NCI-H748 (cell line): ENCODE measurements at regions not wholly inside any gene's neighbourhood (a gene's known extent, or its start where the extent isn't known, plus 50 kb on each side); places are given as distances from the start of the nearest gene placed in this dataset.
"Not testable (repeated sequence)": the region's sequence is repeated elsewhere in the genome, so short reads cannot be mapped to it uniquely, and the experiment has no call there.

ENCODE experiments used
- DNase-seq: peaks from one replicate; lab custom pipeline; 2025; ENCODE audit not compliant: unreplicated experiment; lab: John Stamatoyannopoulos, UW

DNA sequence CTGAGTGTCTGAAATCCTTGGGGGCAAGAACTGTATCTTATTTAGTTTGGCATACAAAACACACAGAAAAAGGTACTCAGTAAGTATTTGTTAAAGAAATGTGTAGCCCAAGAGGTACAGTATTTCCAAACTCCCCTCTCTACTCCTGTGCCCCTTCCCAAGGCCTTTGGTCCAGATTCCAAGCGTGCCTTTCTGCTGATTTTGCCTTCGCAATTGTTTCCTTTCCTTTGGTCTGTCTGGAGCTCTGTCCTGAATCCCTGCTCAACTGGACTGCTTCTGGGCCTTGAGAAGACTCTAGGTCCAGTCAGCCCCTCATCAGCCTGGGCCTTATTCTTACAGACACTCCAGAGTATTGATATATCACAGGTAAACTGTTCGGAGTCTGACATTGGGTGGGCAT is 122.2 kb upstream of the SYNCRIP start:
- no peak for DNase-seq

GRCh38 chr6:85756982-85757381 is 114.3 kb upstream of the SYNCRIP start:
- DNase-seq: peak; percentile 28

- DNase-seq: no peak
Observed at GRCh38 chr6:85754894-85755293, 112.2 kb upstream of the SYNCRIP start.

- no peak for DNase-seq
Observed at GRCh38 chr6:85752602-85753001, 109.9 kb upstream of the SYNCRIP start.

DNA sequence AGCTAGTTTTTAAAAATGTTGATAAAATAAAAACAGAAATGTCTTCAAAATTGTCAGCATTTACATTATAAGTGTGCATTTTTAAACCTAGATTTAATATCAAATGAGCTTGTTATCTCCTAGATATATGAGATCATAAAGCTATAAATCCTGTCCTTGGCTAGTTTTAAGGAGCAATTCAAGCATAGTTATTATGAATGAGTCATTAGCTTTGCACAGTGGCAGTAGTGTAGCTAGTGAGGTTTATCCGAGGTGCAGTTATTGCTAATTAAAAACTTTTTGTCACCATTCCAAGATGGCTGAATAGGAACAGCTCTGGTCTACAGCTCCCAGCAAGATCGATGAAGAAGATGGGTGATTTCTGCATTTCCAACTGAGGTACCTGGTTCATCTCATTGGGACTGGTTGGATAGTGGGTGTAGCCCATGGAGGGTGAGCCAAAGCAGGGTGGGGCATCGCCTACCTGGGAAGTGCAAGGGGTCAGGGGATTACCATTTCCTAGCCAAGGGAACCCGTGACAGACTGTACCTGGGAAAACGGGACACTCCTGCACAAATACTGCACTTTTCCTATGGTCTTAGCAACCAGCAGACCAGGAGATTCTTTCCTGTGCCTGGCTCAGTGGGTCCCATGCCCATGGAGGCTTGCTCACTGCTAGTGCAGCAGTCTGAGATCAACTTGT is 108.8 kb upstream of the SYNCRIP start:
- no peak for DNase-seq

DNA sequence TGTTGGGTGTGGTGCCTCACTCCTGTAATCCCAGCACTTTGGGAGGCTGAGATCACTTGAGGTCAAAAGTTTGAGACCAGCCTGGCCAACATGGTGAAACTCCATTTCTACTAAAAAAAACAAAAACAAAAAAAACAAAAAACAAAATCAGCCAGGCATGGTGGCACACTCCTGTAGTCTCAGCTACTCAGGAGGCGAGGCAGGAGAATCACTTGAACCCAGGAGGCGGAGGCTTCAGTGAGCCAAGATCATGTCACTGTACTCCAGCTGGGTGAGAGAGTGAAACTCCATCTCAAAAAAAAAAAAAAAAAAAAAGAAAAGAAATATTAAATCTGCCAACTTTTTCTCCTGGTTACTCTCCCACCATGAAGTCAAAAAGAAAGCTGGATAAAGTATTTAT is 107.5 kb upstream of the SYNCRIP start:
- not testable (repeated sequence) for DNase-seq

DNA sequence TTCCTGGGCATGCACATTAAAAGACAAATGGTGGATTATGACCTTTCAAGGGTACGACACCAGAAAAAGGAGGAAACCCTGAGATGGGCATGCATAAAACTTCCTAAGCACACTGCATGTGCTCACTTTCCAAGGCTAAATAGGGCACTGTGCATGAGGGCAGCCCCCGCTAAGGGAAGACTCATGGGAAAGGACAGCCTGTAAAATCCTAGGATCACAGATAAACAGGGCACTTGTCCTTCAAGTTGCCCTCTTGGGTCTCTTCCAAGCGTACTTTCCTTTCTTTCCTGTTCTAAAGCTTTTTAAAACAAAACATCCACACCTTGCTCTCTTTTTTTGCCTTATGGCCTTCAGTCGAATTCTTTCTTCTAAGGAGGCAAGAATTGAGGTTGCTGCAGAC is 106.5 kb upstream of the SYNCRIP start:
- no peak for DNase-seq

DNA sequence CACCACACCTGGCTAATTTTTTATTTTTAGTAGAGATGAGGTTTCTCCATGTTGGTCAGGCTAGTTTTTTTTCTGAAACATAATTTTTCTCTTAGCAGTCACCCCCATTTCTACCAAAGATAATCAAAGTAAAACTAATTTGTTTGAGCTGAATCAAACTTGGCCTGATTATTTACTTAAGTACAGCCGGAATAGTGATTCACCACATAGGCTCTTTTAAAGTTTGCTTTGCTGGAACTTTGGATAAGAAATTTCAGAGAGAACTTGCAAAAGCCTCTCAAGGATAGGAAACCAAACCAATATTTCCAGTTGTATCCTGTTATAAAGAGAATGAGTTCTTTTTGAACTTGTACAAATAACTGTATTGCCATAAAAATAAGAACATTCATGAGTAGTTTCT is 105.0 kb upstream of the SYNCRIP start:
- no peak for DNase-seq

DNA sequence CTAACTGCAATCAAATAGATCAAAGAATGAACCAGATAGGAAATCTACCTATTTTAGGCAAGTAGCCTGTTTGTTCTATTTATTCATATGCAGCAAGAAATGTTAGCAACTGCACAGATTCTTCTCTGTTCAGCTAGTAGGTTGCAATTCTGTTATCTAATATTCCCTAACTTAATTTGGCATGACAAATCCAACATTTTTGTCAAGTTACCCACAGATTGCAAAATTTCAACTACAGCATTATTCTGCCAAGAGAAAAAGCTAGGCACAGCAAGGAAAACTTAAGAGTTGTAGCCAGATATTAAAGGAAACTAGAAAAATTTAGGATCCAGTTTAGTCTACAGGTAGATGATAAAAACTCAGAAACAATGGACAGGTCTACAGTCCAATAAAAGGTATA is 104.4 kb upstream of the SYNCRIP start:
- DNase-seq: no peak

DNA sequence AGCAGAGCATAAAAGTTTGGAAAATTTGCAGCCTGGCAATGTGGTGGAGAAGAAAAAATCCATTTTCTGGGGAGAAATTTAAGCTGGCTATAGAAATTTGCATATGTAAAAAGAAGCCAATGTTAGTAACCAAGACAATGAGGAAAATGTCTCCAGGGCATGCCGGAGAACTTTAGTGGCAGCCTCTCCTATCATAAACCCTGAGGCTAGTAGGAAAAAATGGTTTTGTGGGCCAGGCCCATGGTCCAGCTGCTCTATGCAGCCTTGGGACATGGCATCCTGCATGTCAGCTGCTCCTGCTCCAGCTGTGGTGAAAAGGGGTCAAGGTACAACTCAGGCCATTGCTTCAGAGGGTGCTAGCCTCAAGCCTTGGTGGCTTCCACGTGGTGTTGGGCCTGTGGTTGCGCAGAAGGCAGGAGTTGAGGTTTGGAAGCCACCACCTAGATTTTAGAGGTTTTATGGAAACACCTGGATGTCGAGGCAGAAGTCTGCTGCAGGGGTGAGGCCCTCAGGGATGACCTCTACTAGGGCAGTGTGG is 101.8 kb upstream of the SYNCRIP start:
- DNase-seq: no peak

- peak; percentile 5 for DNase-seq
Observed at GRCh38 chr6:85726206-85726605, 83.5 kb upstream of the SYNCRIP start.

DNA sequence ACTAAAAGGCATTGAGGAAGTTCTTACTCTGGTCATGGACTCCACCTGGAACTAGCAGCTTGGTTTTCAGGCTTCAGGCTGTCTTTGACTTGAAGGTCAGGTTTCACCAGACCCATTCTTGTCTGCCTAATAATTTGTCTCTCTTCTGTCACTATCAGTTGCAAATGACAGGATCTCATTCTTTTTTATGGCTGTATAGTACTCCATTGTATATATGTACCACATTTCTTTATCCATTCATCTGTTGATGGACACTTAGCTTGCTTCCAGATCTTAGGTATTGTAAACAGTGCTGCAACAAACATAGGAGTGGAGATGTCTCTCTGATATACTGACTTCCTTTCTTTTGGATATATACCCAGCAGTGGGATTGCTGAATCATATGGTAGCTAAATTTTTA is 73.1 kb upstream of the SYNCRIP start:
- no peak for DNase-seq

DNA sequence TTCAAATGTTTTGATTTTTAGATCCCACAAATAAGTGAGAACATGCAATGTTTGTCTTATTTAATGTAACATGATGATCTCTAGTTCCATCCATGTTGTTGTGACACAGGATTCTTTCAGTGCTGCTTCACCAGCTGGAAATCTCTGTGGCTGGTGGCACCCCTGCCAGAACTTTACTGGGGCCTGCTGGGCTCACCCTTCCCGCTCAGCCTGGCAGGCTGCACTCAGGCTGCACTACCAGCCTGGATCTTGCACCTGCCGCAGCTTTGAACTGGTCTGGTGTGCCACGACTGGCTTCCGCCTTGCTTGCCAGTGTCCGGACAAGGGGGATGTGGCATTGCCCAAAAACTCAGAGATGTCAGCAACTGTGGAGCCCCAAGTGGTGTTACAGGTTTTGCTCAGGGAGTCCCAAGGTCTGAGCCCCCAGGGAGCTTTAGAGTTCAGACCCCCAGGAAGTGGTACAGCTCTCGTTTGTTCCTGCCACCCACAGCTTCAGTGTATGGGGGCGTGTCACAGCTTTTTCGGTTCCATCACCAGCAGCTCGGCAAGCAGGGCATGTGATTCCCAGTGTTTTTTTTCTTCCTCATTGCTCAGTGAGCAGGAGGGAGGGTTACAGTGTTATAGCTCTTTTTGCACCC is 72.3 kb upstream of the SYNCRIP start:
- DNase-seq: no peak

- DNase-seq: no peak
Observed at GRCh38 chr6:85712346-85712745, 69.7 kb upstream of the SYNCRIP start.

DNA sequence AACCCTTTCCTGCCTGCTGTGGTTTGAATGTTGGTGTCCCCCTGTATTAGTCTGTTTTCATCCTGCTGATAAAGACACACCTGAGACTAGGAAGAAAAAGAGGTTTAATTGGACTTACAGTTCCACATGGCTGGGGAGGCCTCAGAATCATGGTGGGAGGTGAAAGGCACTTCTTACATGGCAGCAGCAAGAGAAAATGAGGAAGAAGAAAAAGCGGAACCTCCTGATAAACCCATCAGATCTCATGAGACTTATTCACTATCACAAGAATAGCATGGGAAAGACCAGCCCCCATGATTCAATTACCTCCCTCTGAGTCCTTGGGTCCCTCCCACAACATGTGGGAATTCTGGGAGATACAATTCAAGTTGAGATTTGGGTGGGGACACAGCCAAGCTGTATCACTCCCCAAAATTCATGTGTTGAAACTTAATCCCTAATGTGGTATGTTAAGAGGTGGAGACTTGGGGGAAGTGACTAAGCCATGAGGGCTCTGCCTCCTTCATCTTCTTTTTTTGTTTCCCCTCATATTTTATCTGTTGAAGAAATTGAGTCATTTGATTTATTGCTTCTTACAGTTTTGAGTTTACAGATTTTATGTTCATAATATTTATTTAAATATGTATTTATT is 64.9 kb upstream of the SYNCRIP start:
- DNase-seq: not testable (repeated sequence)

DNA sequence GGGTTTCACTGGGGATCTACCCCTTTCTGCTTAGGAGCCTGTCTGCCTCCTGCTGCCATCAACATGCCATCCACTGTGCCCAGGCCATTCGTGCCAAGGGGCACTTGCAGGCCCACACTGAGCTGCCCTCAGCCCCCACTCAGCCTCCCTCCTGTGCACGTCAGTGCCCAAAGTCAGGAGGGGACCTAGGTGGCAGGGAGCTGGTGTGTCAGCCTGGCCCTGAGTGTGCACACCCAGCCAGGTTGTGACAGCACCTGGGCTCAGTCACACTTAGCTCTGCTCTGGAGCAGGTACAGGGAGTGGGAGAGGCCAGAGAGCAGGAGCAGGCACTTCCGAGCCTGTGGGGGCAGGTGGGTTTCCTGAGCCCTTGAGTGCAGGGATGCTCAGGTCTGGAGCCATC is 63.6 kb upstream of the SYNCRIP start:
- no peak for DNase-seq

DNA sequence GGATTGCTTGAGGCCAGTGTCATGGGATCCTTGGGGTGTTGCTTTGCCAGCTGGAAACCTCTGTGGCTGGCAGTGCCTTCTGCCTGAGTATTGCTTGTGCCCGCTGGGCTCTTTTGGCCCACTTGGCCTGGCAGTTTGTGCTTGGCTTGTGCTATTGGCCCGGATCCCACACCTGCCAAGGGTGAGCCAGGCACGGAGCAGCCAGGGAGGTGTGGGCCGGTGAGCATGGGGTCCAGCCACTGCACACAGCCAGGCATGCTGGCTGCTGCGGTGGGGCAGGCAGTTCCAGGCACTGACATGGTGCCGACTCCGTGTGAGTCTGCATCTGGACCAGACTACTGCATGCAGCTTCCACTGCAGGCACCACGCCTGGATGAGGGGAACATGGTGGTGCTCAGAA is 62.5 kb upstream of the SYNCRIP start:
- no peak for DNase-seq

- DNase-seq: no peak
Observed at GRCh38 chr6:85703406-85703805, 60.7 kb upstream of the SYNCRIP start.
